Astrocyte (in vitro differentiated cells and primary cell): ENCODE measurements at regions not wholly inside any gene's neighbourhood (a gene's known extent, or its start where the extent isn't known, plus 50 kb on each side); places are given as distances from the start of the nearest gene placed in this dataset.

Experiments
- CTCF ChIP-seq: IDR thresholded peaks from 2 replicates; pipeline ENCODE4 v1.5.1; 2011; ENCODE audit warnings: low read depth, mild to moderate bottlenecking, inconsistent platforms, low read length, moderate library complexity; ENCODE audit not compliant: insufficient read depth
- EZH2 ChIP-seq: IDR thresholded peaks from 2 replicates; pipeline ENCODE4 v1.6.1; 2012; ENCODE audit warnings: mild to moderate bottlenecking, low read length, inconsistent platforms; ENCODE audit not compliant: insufficient read depth

- TF ChIP-seq CTCF (no peak), EZH2 (no peak)
Measured at GRCh38 chr3:164832216-164832615, 246.1 kb downstream of the SI start.
